ENCODE measurements at regions not wholly inside any gene's neighbourhood (a gene's known extent, or its start where the extent isn't known, plus 50 kb on each side); places are given as distances from the start of the nearest gene placed in this dataset.

DNA sequence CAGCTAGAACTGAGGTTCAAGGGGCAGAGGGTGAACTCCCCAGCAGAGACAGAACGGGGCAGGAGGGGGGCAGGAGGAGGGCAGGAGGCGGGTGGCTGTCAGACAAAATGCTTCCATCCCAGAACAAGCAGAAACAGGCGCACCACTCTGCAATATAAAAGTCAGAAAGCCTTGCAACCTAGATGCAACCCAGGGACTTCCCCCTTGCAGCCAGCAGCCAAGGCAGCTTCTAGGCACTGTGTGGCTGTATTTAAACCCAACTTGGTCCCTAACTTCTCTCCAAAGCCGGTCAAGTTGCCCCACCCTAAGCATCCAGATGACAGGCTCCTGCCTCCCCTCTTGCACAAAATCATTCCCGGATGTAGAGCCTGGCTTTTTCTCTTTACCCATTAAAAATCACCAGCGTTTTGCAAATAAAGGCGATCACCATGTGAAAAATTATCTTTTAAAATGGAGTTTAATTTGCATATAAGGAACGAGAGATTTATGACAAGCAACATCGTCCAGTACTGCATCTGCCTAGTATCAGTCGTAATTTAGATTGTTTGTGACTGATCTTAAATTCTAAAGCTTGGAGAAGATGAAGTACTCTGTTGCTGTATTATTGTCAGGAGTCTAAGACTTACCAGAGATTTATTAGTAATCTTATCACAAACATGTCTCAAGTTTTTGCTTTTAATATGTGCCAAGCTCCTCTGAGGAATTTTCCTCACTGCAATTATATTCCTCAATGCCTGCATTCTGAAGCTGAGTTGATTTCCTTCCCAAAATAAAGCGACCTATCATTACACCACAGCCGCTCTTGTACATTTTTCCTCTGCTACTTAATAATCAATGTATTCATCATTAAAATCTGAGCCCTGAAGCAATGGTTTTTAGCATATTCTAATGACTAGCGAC is 307.1 kb upstream of the ZNF507 start:
- TF ChIP-seq, protein P1, sequence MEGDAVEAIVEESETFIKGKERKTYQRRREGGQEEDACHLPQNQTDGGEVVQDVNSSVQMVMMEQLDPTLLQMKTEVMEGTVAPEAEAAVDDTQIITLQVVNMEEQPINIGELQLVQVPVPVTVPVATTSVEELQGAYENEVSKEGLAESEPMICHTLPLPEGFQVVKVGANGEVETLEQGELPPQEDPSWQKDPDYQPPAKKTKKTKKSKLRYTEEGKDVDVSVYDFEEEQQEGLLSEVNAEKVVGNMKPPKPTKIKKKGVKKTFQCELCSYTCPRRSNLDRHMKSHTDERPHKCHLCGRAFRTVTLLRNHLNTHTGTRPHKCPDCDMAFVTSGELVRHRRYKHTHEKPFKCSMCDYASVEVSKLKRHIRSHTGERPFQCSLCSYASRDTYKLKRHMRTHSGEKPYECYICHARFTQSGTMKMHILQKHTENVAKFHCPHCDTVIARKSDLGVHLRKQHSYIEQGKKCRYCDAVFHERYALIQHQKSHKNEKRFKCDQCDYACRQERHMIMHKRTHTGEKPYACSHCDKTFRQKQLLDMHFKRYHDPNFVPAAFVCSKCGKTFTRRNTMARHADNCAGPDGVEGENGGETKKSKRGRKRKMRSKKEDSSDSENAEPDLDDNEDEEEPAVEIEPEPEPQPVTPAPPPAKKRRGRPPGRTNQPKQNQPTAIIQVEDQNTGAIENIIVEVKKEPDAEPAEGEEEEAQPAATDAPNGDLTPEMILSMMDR (IDR thresholded peaks at IDR 0.05): no peak
- TF ChIP-seq POLR2A (IDR thresholded peaks at IDR 0.05; ENCODE audit: low read depth): no peak

Data from esophagus muscularis mucosa (tissue), 3 donors.